HepG2 (cell line): ENCODE measurements at regions not wholly inside any gene's neighbourhood (a gene's known extent, or its start where the extent isn't known, plus 50 kb on each side); places are given as distances from the start of the nearest gene placed in this dataset.
A peak's percentile ranks its signal among the peaks of the same experiment; 100 is the strongest.

Source experiments
- FOXA1 ChIP-seq, 2 experiments: fragments of 450-650 bp in 1 of 2; sonication (generic) in 1 of 2; formaldehyde crosslinking in 1 of 2; IDR thresholded peaks; 2 replicates each; pipeline versions ENCODE4 v1.4.0 to v1.6.1; 2016 to 2020; ENCODE audit warnings: missing genetic modification reagents in 1 of 2
- HDAC1 ChIP-seq: sonication (generic); formaldehyde crosslinking; IDR thresholded peaks from 2 replicates; pipeline ENCODE4 v1.5.1; 2020; ENCODE audit warnings: mild to moderate bottlenecking, missing genetic modification reagents
- JUND ChIP-seq: sonication (generic); formaldehyde crosslinking; IDR thresholded peaks from 2 replicates; pipeline ENCODE4 v1.8.0; 2022; ENCODE audit warnings: mild to moderate bottlenecking, missing genetic modification reagents
- MIER2 ChIP-seq: IDR thresholded peaks from 2 replicates; pipeline ENCODE4 v1.6.1; 2016; ENCODE audit warnings: missing biosample characterization, missing genetic modification reagents
- MTF1 ChIP-seq: sonication (generic); formaldehyde crosslinking; IDR thresholded peaks from 2 replicates; pipeline ENCODE4 v1.5.0; 2020; ENCODE audit warnings: missing genetic modification reagents
- SATB2 ChIP-seq: sonication (generic); formaldehyde crosslinking; IDR thresholded peaks from 2 replicates; pipeline ENCODE4 v1.5.0; 2020; ENCODE audit warnings: missing genetic modification reagents
- SMYD3 ChIP-seq: sonication (generic); formaldehyde crosslinking; IDR thresholded peaks from 2 replicates; pipeline ENCODE4 v1.8.1; 2023; ENCODE audit warnings: mild to moderate bottlenecking, missing genetic modification reagents
- ZBTB38 ChIP-seq: sonication (generic); formaldehyde crosslinking; IDR thresholded peaks from 2 replicates; pipeline ENCODE4 v1.5.1; 2020; ENCODE audit warnings: mild to moderate bottlenecking, missing genetic modification reagents
- ZNF24 ChIP-seq: fragments of 450-650 bp; IDR thresholded peaks from 2 replicates; pipeline ENCODE4 v1.6.1; 2017; ENCODE audit warnings: antibody characterized with exemption, mild to moderate bottlenecking
- ZNF441 ChIP-seq: sonication (generic); formaldehyde crosslinking; IDR thresholded peaks from 2 replicates; pipeline ENCODE4 v1.7.0; 2021; ENCODE audit warnings: missing genetic modification reagents, borderline replicate concordance
- ZNF549 ChIP-seq: sonication (generic); formaldehyde crosslinking; IDR thresholded peaks from 2 replicates; pipeline ENCODE4 v1.5.0; 2020; ENCODE audit warnings: missing genetic modification reagents
- ZNF7 ChIP-seq: IDR thresholded peaks from 2 replicates; pipeline ENCODE4 v1.6.1; 2016; ENCODE audit warnings: missing biosample characterization, missing genetic modification reagents
- ZSCAN20 ChIP-seq: sonication (generic); formaldehyde crosslinking; IDR thresholded peaks from 2 replicates; pipeline ENCODE4 v1.4.0; 2020; ENCODE audit warnings: missing genetic modification reagents, mild to moderate bottlenecking, borderline replicate concordance
- TF ChIP-seq, protein P1 (sequence below): IDR thresholded peaks from 2 replicates; pipeline ENCODE4 v1.6.1; 2016; ENCODE audit warnings: low read depth, missing genetic modification reagents, missing compliant biosample characterization
- TF ChIP-seq, protein P2 (sequence below): sonication (generic); formaldehyde crosslinking; IDR thresholded peaks from 2 replicates; pipeline ENCODE4 v1.4.0; 2020; ENCODE audit warnings: mild to moderate bottlenecking, missing genetic modification reagents, borderline replicate concordance
- TF ChIP-seq, protein P3 (sequence below): sonication (generic); formaldehyde crosslinking; IDR thresholded peaks from 2 replicates; pipeline ENCODE4 v1.4.0; 2020; ENCODE audit warnings: missing genetic modification reagents, borderline replicate concordance

DNA sequence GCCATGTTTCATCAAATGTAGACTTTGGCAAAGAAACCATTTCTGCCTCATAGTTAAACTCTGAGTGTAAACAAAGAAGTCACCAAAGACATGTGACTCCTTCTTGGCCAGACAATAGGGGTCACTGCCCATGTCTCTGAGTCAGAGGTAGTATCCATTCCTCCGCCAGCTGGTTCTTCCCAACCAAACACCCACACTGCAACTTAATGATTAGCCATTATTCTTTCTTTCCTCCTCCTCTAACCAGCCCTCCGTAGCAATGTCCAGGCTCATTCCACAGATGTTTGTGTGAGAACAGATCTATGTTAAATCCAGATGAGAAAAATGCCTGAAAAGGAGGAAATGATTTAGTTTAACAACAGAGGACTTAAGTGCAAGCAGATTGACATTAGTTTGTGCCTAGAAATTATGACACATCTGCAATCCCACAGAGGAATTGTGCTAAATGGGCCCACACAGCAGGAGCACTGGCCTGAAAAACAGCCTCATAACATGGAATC lies 127.9 kb upstream of the SH3BP4 start (continued):
- TF ChIP-seq, protein P1, sequence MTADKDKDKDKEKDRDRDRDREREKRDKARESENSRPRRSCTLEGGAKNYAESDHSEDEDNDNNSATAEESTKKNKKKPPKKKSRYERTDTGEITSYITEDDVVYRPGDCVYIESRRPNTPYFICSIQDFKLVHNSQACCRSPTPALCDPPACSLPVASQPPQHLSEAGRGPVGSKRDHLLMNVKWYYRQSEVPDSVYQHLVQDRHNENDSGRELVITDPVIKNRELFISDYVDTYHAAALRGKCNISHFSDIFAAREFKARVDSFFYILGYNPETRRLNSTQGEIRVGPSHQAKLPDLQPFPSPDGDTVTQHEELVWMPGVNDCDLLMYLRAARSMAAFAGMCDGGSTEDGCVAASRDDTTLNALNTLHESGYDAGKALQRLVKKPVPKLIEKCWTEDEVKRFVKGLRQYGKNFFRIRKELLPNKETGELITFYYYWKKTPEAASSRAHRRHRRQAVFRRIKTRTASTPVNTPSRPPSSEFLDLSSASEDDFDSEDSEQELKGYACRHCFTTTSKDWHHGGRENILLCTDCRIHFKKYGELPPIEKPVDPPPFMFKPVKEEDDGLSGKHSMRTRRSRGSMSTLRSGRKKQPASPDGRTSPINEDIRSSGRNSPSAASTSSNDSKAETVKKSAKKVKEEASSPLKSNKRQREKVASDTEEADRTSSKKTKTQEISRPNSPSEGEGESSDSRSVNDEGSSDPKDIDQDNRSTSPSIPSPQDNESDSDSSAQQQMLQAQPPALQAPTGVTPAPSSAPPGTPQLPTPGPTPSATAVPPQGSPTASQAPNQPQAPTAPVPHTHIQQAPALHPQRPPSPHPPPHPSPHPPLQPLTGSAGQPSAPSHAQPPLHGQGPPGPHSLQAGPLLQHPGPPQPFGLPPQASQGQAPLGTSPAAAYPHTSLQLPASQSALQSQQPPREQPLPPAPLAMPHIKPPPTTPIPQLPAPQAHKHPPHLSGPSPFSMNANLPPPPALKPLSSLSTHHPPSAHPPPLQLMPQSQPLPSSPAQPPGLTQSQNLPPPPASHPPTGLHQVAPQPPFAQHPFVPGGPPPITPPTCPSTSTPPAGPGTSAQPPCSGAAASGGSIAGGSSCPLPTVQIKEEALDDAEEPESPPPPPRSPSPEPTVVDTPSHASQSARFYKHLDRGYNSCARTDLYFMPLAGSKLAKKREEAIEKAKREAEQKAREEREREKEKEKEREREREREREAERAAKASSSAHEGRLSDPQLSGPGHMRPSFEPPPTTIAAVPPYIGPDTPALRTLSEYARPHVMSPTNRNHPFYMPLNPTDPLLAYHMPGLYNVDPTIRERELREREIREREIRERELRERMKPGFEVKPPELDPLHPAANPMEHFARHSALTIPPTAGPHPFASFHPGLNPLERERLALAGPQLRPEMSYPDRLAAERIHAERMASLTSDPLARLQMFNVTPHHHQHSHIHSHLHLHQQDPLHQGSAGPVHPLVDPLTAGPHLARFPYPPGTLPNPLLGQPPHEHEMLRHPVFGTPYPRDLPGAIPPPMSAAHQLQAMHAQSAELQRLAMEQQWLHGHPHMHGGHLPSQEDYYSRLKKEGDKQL (CRISPR knock-in tag), result no peak
- no peak for TF ChIP-seq ZNF7 (CRISPR knock-in tag)
- TF ChIP-seq, protein P2, sequence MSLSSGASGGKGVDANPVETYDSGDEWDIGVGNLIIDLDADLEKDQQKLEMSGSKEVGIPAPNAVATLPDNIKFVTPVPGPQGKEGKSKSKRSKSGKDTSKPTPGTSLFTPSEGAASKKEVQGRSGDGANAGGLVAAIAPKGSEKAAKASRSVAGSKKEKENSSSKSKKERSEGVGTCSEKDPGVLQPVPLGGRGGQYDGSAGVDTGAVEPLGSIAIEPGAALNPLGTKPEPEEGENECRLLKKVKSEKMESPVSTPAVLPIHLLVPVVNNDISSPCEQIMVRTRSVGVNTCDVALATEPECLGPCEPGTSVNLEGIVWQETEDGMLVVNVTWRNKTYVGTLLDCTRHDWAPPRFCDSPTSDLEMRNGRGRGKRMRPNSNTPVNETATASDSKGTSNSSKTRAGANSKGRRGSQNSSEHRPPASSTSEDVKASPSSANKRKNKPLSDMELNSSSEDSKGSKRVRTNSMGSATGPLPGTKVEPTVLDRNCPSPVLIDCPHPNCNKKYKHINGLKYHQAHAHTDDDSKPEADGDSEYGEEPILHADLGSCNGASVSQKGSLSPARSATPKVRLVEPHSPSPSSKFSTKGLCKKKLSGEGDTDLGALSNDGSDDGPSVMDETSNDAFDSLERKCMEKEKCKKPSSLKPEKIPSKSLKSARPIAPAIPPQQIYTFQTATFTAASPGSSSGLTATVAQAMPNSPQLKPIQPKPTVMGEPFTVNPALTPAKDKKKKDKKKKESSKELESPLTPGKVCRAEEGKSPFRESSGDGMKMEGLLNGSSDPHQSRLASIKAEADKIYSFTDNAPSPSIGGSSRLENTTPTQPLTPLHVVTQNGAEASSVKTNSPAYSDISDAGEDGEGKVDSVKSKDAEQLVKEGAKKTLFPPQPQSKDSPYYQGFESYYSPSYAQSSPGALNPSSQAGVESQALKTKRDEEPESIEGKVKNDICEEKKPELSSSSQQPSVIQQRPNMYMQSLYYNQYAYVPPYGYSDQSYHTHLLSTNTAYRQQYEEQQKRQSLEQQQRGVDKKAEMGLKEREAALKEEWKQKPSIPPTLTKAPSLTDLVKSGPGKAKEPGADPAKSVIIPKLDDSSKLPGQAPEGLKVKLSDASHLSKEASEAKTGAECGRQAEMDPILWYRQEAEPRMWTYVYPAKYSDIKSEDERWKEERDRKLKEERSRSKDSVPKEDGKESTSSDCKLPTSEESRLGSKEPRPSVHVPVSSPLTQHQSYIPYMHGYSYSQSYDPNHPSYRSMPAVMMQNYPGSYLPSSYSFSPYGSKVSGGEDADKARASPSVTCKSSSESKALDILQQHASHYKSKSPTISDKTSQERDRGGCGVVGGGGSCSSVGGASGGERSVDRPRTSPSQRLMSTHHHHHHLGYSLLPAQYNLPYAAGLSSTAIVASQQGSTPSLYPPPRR (CRISPR knock-in tag), result no peak
- TF ChIP-seq FOXA1 (IDR thresholded peaks at IDR 0.05), result no peak
- TF ChIP-seq FOXA1 (CRISPR knock-in tag; IDR thresholded peaks at IDR 0.05), result peak; percentile 80
- no peak for TF ChIP-seq MIER2 (CRISPR knock-in tag)
- TF ChIP-seq JUND (CRISPR knock-in tag), result no peak; the same call in 1 of the 2 replicates
- TF ChIP-seq, protein P3, sequence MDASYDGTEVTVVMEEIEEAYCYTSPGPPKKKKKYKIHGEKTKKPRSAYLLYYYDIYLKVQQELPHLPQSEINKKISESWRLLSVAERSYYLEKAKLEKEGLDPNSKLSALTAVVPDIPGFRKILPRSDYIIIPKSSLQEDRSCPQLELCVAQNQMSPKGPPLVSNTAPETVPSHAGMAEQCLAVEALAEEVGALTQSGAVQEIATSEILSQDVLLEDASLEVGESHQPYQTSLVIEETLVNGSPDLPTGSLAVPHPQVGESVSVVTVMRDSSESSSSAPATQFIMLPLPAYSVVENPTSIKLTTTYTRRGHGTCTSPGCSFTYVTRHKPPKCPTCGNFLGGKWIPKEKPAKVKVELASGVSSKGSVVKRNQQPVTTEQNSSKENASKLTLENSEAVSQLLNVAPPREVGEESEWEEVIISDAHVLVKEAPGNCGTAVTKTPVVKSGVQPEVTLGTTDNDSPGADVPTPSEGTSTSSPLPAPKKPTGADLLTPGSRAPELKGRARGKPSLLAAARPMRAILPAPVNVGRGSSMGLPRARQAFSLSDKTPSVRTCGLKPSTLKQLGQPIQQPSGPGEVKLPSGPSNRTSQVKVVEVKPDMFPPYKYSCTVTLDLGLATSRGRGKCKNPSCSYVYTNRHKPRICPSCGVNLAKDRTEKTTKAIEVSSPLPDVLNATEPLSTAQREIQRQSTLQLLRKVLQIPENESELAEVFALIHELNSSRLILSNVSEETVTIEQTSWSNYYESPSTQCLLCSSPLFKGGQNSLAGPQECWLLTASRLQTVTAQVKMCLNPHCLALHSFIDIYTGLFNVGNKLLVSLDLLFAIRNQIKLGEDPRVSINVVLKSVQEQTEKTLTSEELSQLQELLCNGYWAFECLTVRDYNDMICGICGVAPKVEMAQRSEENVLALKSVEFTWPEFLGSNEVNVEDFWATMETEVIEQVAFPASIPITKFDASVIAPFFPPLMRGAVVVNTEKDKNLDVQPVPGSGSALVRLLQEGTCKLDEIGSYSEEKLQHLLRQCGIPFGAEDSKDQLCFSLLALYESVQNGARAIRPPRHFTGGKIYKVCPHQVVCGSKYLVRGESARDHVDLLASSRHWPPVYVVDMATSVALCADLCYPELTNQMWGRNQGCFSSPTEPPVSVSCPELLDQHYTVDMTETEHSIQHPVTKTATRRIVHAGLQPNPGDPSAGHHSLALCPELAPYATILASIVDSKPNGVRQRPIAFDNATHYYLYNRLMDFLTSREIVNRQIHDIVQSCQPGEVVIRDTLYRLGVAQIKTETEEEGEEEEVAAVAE, result no peak
- 0 out of 2 replicates have a peak, but pooled peaks have one; percentile 31 for TF ChIP-seq ZBTB38 (CRISPR knock-in tag)
- peak; percentile 21; the same call in 1 of the 2 replicates for TF ChIP-seq HDAC1 (CRISPR knock-in tag)
- peak; percentile 67; the same call in 1 of the 2 replicates for TF ChIP-seq ZNF441 (CRISPR knock-in tag)
- no peak for TF ChIP-seq SMYD3 (CRISPR knock-in tag)
- no peak for TF ChIP-seq SATB2 (CRISPR knock-in tag)
- TF ChIP-seq MTF1 (CRISPR knock-in tag), result no peak
- TF ChIP-seq ZSCAN20, result no peak
- TF ChIP-seq ZNF549 (CRISPR knock-in tag), result no peak
- TF ChIP-seq ZNF24, result no peak
